ENCODE measurements at regions not wholly inside any gene's neighbourhood (a gene's known extent, or its start where the extent isn't known, plus 50 kb on each side); places are given as distances from the start of the nearest gene placed in this dataset.

- no peak for TF ChIP-seq EZH2phosphoT487 (conservative IDR thresholded peaks at IDR 0.05; ENCODE audit: low read length)
- TF ChIP-seq CTCF (IDR thresholded peaks at IDR 0.05; ENCODE audit: insufficient read depth, low read length, poor library complexity, severe bottlenecking) = no peak
Measured at GRCh38 chr1:117295001-117295400, 72.2 kb upstream of the MAN1A2 start.

All from SU-DHL-6 (cell line).